GM12878 (cell line): ENCODE measurements at regions not wholly inside any gene's neighbourhood (a gene's known extent, or its start where the extent isn't known, plus 50 kb on each side); places are given as distances from the start of the nearest gene placed in this dataset.

Experiments used
- ATAC-seq: fragments of 200-7000 bp; cut with Tn5 transposase; 3 replicates; pipeline ENCODE4 v1.9.1; 2020; ENCODE audit warnings: mild to moderate bottlenecking, moderate library complexity
- BruUV-seq: library from RNA; stranded (reverse); fragments of 400-500 nt; replicated peaks from 2 replicates; lab custom pipeline; 2021; lab: Mats Ljungman, UMichigan
- CTCF ChIA-PET: fragments of 300-600 bp; sonication (Branson Sonifier 250); formaldehyde crosslinking; extraction: SDS; loops from one replicate; lab custom pipeline; 2021; ENCODE audit warnings: inconsistent platforms; lab: Yijun Ruan, JAX
- POLR2A ChIA-PET: fragments of 350-600 bp; formaldehyde crosslinking; extraction: SDS; loops from one replicate; lab custom pipeline; 2021; ENCODE audit warnings: inconsistent platforms; lab: Charles Lee
- RAD21 ChIA-PET: fragments of 300-600 bp; sonication (Branson Sonifier 250); formaldehyde crosslinking; loops from one replicate; lab custom pipeline; 2023; ENCODE audit warnings: antibody characterized with exemption; ENCODE audit not compliant: unreplicated experiment; lab: Charles Lee
- SMC1A ChIA-PET: fragments of 300-600 bp; sonication (Branson Sonifier 250); formaldehyde crosslinking; loops from one replicate; lab custom pipeline; 2023; ENCODE audit not compliant: unreplicated experiment, uncharacterized antibody; lab: Charles Lee
- DNase-seq: peaks from one replicate; pipeline ENCODE4 v3.0.0-alpha.2; 2011; ENCODE audit warnings: low read depth, low spot score
- FAIRE-seq: peaks from 3 replicates; lab custom pipeline; 2011; peaks lifted over from hg19 to GRCh38; lab: Jason Lieb, UNC
- H2AFZ ChIP-seq: 2 replicates; pipeline ENCODE4 v1.6.0; 2011; ENCODE audit warnings: low read depth, low read length, control low read depth; ENCODE audit not compliant: control insufficient read depth
- H3K27ac ChIP-seq: 2 replicates; pipeline ENCODE4 v1.5.1; 2011; ENCODE audit warnings: control low read depth; ENCODE audit not compliant: control insufficient read depth, insufficient read depth
- H3K27me3 ChIP-seq, 2 experiments: replicated peaks in 1 of 2; 2 replicates each; pipeline versions ENCODE4 v1.6.0 to v1.6.1; 2011; ENCODE audit warnings: low read length in 1 of 2; ENCODE audit not compliant: control insufficient read depth in 2 of 2, insufficient read depth in 2 of 2
- H3K36me3 ChIP-seq, 2 experiments: 2 replicates each; pipeline ENCODE4 v1.5.1; 2011; ENCODE audit warnings: low read length in 1 of 2; ENCODE audit not compliant: control insufficient read depth in 2 of 2, insufficient read depth in 2 of 2
- H3K4me1 ChIP-seq: 2 replicates; pipeline ENCODE4 v1.6.1; 2011; ENCODE audit warnings: mild to moderate bottlenecking, low read length, moderate library complexity, mixed read lengths; ENCODE audit not compliant: control insufficient read depth, insufficient read depth
- H3K4me2 ChIP-seq: 2 replicates; pipeline ENCODE4 v1.6.0; 2011; ENCODE audit warnings: control low read depth; ENCODE audit not compliant: control insufficient read depth, insufficient read depth
- H3K4me3 ChIP-seq: fragments of 200-600 bp; sonication (generic); 2 replicates; pipeline ENCODE4 v1.5.1; 2016
- H3K79me2 ChIP-seq: 2 replicates; pipeline ENCODE4 v1.6.0; 2011; ENCODE audit warnings: low read length; ENCODE audit not compliant: control insufficient read depth, insufficient read depth
- H3K9ac ChIP-seq: 2 replicates; pipeline ENCODE4 v1.8.0; 2011; ENCODE audit warnings: low read length, control low read depth, mixed read lengths; ENCODE audit not compliant: control insufficient read depth, insufficient read depth
- H3K9me3 ChIP-seq: replicated peaks from 3 replicates; pipeline ENCODE4 v1.5.1; 2011; ENCODE audit warnings: mild to moderate bottlenecking, low read length; ENCODE audit not compliant: control insufficient read depth, insufficient read depth
- H4K20me1 ChIP-seq: 2 replicates; pipeline ENCODE4 v1.6.0; 2011; ENCODE audit not compliant: control insufficient read depth, insufficient read depth
- ASH2L ChIP-seq: fragments of 300-600, 200-600 bp; sonication (generic); IDR thresholded peaks from 2 replicates; pipeline ENCODE4 v1.6.1; 2017; ENCODE audit warnings: low read depth, mild to moderate bottlenecking, borderline replicate concordance
- BACH1 ChIP-seq: fragments of 450-650 bp; IDR thresholded peaks from 2 replicates; pipeline ENCODE4 v1.6.1; 2017; ENCODE audit warnings: mild to moderate bottlenecking, borderline replicate concordance
- FOXM1 ChIP-seq: IDR thresholded peaks from 2 replicates; pipeline ENCODE4 v1.6.1; 2012; ENCODE audit warnings: low read depth, mild to moderate bottlenecking, inconsistent platforms, low read length, moderate library complexity
- POLR2A ChIP-seq: IDR thresholded peaks from 2 replicates; pipeline ENCODE4 v1.6.1; 2011; ENCODE audit warnings: low read depth, mild to moderate bottlenecking, low read length
- RB1 ChIP-seq: fragments of 450-650 bp; formaldehyde crosslinking; IDR thresholded peaks from 2 replicates; pipeline ENCODE4 v1.6.1; 2017; ENCODE audit warnings: mild to moderate bottlenecking, borderline replicate concordance
- RCOR1 ChIP-seq: conservative IDR thresholded peaks from 2 replicates; pipeline ENCODE4 v1.6.1; 2012; ENCODE audit warnings: low read depth, low read length, improper control_type of control experiment
- RUNX3 ChIP-seq: IDR thresholded peaks from 2 replicates; pipeline ENCODE4 v1.6.1; 2012; ENCODE audit warnings: low read length, inconsistent platforms
- SMAD5 ChIP-seq: IDR thresholded peaks from 2 replicates; pipeline ENCODE4 v1.6.1; 2016; ENCODE audit warnings: antibody characterized with exemption, low read depth
- ZNF274 ChIP-seq: IDR thresholded peaks from one replicate; pipeline ENCODE4 v1.8.0; 2011; ENCODE audit not compliant: insufficient read length, insufficient read depth
- ZZZ3 ChIP-seq: IDR thresholded peaks from 2 replicates; pipeline ENCODE4 v1.6.1; 2011; ENCODE audit warnings: low read depth; ENCODE audit not compliant: control insufficient read depth, insufficient read length
- WGBS: methylation state at CpG from one replicate; pipeline ENCODE4 v1.1.6; 2016; ENCODE audit warnings: low lambda C conversion rate; ENCODE audit not compliant: insufficient replicate concordance, insufficient coverage; ENCODE audit errors: missing lambda C conversion rate; 5-methylcytosine and 5-hydroxymethylcytosine counted together
- in situ Hi-C: fragments of 300-500 bp; cut with MboI; formaldehyde crosslinking; loops from 9 replicates; pipeline ENCODE4 v1.14.3; 2018; ENCODE audit warnings: mixed read lengths
- intact Hi-C: fragments of 100-400 bp; cut with micrococcal nuclease; formaldehyde crosslinking; loops from one replicate; pipeline ENCODE4 v1.14.2; 2022; ENCODE audit not compliant: unreplicated experiment
- TF ChIP-seq, protein P1 (sequence below): fragments of 450-650 bp; formaldehyde crosslinking; IDR thresholded peaks from 2 replicates; pipeline ENCODE4 v1.5.0; 2022; ENCODE audit warnings: mild to moderate bottlenecking, missing genetic modification characterization
- TF ChIP-seq, protein P2 (sequence below): fragments of 450-650 bp; IDR thresholded peaks from 2 replicates; pipeline ENCODE4 v1.6.1; 2017; ENCODE audit warnings: mild to moderate bottlenecking, low read depth, inconsistent platforms; ENCODE audit not compliant: poor library complexity, severe bottlenecking

DNA sequence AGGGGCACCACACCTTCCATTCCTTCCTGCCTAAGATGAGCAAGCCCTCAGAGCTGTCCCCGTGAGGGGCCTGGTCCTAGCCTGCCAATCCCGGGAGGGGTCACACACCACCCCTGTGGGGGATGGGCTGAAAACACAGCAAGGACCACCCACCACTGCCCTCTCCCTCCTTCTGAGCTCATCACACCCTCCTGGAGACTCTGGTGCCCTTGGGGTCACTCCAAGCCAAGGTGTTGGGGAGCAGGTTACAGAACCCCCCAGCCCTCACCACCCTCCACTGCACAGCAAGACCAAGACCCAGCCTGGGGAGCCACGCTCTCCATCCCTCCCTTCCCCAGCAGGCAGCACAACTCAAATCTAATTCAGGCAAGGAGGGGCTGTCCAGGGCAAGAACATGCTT is 60.5 kb upstream of the PPP1R26 start:
- no TSS peak for BruUV-seq
- Histone ChIP-seq H3K9me3 (no peaks in the 10 kb centered on the region), H3K9ac (no peak overlapping the region), H3K4me3 (no peak overlapping the region), H3K27ac (no peak overlapping the region), H4K20me1 (no peaks in the 10 kb centered on the region; the same call in 1 of the 2 replicates), H3K79me2 (no peaks in the 10 kb centered on the region), H2AFZ (no peak overlapping the region), H3K36me3 (no peaks in the 10 kb centered on the region), H3K27me3 (no peaks in the 10 kb centered on the region; a peak in 2 of 4 replicates), H3K4me2 (no peak overlapping the region), H3K4me1 (no peaks in the 10 kb centered on the region)
- DNase-seq (no peak), FAIRE-seq (no peak), ATAC-seq (no peak)
- ChIA-PET CTCF (no interaction called here), RAD21 (no interaction called here), POLR2A (no interaction called here), SMC1A (no interaction called here)
- in situ Hi-C loops (no loop called here), intact Hi-C loops (no loop called here)
- TF ChIP-seq POLR2A, result no peak
- TF ChIP-seq RCOR1, result no peak
- 10% methylated on average over 3 of the region's 3 CpGs for WGBS

DNA sequence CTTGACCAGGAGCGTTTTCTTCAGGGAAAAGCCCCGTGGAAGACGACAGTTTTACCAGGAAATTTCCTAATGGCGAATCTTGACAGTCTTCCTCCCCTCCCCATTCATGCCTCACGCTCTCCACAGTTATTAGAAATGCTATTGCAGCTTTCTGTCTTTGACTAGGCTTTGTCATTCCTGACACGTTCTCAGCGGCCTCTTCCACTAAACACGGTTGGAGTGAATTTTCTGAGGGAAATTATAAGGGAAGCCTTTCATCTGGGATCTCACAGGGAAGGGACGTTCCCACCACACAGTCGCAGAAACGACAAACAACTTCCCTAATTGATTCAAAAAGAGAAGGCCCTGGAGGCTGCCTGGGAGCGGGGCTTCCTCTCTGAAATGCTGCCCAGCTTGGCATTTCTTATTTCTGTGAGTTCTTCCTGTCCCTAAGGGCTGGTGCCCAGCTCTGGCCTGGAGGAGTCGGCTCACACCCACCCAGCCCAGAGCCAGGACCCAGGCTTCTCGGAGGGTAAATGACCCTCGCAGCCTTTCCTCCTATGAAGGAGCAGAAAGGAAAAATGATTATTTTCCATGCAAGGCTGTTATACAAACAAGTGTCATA is 57.1 kb upstream of the PPP1R26 start:
- in situ Hi-C loops, result no loop called here
- intact Hi-C loops, result no loop called here
- DNase-seq (no peak), FAIRE-seq (no peak), ATAC-seq (no peak)
- POLR2A ChIA-PET, result no interaction called here
- RAD21 ChIA-PET, result no interaction called here
- WGBS, result 0% methylated on average over 15 of the region's 15 CpGs
- H3K4me2 ChIP-seq, result no peak overlapping the region
- CTCF ChIA-PET, result no interaction called here
- H3K36me3 ChIP-seq, result no peaks in the 10 kb centered on the region
- BruUV-seq, result no TSS peak
- H3K9ac ChIP-seq, result no peak overlapping the region
- H3K27me3 ChIP-seq, result no peaks in the 10 kb centered on the region; a peak in 2 of 4 replicates
- no peaks in the 10 kb centered on the region; the same call in 1 of the 2 replicates for H4K20me1 ChIP-seq
- no peak overlapping the region for H3K27ac ChIP-seq
- SMC1A ChIA-PET, result no interaction called here
- no peak overlapping the region for H2AFZ ChIP-seq
- no peak overlapping the region for H3K4me3 ChIP-seq
- no peaks in the 10 kb centered on the region for H3K79me2 ChIP-seq
- H3K4me1 ChIP-seq, result no peaks in the 10 kb centered on the region
- H3K9me3 ChIP-seq, result no peaks in the 10 kb centered on the region
- TF ChIP-seq SMAD5, result no peak
- TF ChIP-seq ZNF274, result no peak
- no peak for TF ChIP-seq RB1
- TF ChIP-seq RUNX3, result no peak
- TF ChIP-seq ZZZ3, result no peak
- TF ChIP-seq, protein P1, sequence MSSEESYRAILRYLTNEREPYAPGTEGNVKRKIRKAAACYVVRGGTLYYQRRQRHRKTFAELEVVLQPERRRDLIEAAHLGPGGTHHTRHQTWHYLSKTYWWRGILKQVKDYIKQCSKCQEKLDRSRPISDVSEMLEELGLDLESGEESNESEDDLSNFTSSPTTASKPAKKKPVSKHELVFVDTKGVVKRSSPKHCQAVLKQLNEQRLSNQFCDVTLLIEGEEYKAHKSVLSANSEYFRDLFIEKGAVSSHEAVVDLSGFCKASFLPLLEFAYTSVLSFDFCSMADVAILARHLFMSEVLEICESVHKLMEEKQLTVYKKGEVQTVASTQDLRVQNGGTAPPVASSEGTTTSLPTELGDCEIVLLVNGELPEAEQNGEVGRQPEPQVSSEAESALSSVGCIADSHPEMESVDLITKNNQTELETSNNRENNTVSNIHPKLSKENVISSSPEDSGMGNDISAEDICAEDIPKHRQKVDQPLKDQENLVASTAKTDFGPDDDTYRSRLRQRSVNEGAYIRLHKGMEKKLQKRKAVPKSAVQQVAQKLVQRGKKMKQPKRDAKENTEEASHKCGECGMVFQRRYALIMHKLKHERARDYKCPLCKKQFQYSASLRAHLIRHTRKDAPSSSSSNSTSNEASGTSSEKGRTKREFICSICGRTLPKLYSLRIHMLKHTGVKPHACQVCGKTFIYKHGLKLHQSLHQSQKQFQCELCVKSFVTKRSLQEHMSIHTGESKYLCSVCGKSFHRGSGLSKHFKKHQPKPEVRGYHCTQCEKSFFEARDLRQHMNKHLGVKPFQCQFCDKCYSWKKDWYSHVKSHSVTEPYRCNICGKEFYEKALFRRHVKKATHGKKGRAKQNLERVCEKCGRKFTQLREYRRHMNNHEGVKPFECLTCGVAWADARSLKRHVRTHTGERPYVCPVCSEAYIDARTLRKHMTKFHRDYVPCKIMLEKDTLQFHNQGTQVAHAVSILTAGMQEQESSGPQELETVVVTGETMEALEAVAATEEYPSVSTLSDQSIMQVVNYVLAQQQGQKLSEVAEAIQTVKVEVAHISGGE, result no peak
- TF ChIP-seq BACH1, result no peak
- TF ChIP-seq FOXM1, result no peak
- TF ChIP-seq ASH2L, result no peak
- TF ChIP-seq, protein P2, sequence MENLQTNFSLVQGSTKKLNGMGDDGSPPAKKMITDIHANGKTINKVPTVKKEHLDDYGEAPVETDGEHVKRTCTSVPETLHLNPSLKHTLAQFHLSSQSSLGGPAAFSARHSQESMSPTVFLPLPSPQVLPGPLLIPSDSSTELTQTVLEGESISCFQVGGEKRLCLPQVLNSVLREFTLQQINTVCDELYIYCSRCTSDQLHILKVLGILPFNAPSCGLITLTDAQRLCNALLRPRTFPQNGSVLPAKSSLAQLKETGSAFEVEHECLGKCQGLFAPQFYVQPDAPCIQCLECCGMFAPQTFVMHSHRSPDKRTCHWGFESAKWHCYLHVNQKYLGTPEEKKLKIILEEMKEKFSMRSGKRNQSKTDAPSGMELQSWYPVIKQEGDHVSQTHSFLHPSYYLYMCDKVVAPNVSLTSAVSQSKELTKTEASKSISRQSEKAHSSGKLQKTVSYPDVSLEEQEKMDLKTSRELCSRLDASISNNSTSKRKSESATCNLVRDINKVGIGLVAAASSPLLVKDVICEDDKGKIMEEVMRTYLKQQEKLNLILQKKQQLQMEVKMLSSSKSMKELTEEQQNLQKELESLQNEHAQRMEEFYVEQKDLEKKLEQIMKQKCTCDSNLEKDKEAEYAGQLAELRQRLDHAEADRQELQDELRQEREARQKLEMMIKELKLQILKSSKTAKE, result no peak
